ENCODE measurements at regions not wholly inside any gene's neighbourhood (a gene's known extent, or its start where the extent isn't known, plus 50 kb on each side); places are given as distances from the start of the nearest gene placed in this dataset.

DNA sequence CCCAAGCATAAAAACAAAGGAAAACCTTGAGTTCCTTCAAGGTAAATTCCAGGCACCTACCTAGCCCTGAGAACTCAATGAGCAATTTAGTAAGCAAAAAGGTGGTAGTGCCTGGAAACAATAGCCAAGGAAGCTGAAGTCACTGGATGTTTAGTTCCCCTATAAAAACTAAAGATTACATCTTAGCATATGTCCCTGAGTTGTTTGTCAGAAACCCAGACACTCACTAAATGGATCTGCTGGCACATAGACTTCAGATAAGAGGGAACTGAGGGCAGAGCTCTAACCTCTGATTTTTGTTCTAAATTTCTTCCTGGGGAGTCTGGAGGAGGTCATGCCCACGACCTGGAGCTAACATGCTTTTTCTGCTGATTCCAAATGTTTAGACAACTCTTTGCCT is 532.8 kb upstream of the SALL1 start:
- H3K4me3 ChIP-seq = no peak overlapping the region
- H3K27me3 ChIP-seq = no peaks in the 10 kb centered on the region
- H3K4me1 ChIP-seq = no peaks in the 10 kb centered on the region
- no peak for DNase-seq
- no peak for ATAC-seq
- H3K36me3 ChIP-seq = no peaks in the 10 kb centered on the region
- intact Hi-C loops (cut with DNase I) = no loop called here
- TF ChIP-seq, protein P1, sequence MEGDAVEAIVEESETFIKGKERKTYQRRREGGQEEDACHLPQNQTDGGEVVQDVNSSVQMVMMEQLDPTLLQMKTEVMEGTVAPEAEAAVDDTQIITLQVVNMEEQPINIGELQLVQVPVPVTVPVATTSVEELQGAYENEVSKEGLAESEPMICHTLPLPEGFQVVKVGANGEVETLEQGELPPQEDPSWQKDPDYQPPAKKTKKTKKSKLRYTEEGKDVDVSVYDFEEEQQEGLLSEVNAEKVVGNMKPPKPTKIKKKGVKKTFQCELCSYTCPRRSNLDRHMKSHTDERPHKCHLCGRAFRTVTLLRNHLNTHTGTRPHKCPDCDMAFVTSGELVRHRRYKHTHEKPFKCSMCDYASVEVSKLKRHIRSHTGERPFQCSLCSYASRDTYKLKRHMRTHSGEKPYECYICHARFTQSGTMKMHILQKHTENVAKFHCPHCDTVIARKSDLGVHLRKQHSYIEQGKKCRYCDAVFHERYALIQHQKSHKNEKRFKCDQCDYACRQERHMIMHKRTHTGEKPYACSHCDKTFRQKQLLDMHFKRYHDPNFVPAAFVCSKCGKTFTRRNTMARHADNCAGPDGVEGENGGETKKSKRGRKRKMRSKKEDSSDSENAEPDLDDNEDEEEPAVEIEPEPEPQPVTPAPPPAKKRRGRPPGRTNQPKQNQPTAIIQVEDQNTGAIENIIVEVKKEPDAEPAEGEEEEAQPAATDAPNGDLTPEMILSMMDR (IDR thresholded peaks at IDR 0.05) = no peak
- no peak overlapping the region for H3K27ac ChIP-seq
- no peaks in the 10 kb centered on the region for H3K9me3 ChIP-seq

DNA sequence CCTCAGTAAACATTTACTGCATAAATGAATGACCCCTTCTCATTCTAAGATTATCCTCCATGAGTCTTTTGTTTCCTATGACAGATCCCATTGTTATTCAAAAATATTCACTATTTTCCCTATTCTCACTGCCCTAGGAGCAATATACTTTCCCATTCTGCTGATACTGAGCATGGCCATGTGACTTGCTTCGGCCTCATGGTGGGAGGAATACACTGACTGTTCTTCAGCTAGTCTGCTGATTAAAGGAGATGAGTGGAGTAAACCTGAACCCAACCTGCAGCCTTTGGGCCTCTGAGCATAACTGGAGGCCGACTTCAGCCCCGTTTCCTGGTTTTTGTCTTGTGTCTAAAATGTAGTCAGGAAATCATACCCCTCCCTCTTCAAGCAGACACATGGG is 531.8 kb upstream of the SALL1 start:
- DNase-seq (no peak), ATAC-seq (no peak)
- Histone ChIP-seq H3K4me1 (no peaks in the 10 kb centered on the region), H3K4me3 (no peak overlapping the region), H3K27ac (no peak overlapping the region), H3K27me3 (no peaks in the 10 kb centered on the region), H3K9me3 (no peaks in the 10 kb centered on the region), H3K36me3 (no peaks in the 10 kb centered on the region)
- TF ChIP-seq, protein P1 (IDR thresholded peaks at IDR 0.05) = no peak
- intact Hi-C loops (cut with DNase I) = no loop called here

DNA sequence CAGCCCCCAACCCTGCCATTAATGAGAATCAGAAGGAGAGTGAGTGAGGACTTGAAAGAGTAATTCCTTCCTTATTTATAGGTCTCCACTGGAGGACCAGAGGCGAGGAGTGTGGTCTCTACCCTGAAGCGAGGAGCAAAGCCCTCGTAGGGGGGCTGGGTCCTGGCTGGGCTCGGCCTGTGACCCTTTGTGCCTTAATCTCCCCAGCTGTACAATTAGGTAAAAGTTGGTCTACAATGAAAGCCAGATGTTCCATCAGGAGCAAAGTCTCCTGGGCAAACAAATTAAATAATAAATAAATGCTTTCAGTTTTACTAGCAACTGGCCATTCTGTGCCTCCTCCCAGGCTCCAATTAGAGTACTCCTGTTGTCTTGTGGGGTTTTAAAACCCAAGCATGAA is 523.5 kb upstream of the SALL1 start:
- no peak for DNase-seq
- intact Hi-C loops (cut with DNase I) = no loop called here
- no peaks in the 10 kb centered on the region for H3K27me3 ChIP-seq
- no peaks in the 10 kb centered on the region for H3K4me1 ChIP-seq
- no peak for ATAC-seq
- no peaks in the 10 kb centered on the region for H3K9me3 ChIP-seq
- H3K27ac ChIP-seq = no peak overlapping the region
- H3K36me3 ChIP-seq = no peaks in the 10 kb centered on the region
- TF ChIP-seq, protein P1 (IDR thresholded peaks at IDR 0.05) = no peak
- no peak overlapping the region for H3K4me3 ChIP-seq

DNA sequence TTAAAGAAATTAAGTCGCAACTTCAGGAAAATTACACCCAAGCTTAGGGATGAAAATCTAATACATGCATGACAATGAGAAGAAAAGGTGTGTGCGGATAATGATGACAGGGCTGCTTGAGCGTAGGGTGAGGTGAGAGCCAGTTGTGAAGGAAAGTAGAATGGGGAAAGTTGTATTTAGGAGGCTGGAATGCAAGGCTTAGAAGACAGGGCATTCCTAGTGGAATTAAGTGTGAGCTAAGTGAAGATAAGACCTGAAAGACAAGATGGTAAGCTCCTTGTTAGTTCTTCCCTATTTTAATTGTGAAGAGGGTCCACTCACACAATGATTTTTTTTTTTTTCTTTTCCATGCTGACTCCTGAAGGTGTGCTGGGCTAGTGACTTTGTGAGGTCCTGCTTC is 519.5 kb upstream of the SALL1 start:
- DNase-seq (no peak), ATAC-seq (no peak)
- Histone ChIP-seq H3K27me3 (no peaks in the 10 kb centered on the region), H3K36me3 (no peaks in the 10 kb centered on the region), H3K4me3 (no peak overlapping the region), H3K27ac (no peak overlapping the region), H3K4me1 (no peaks in the 10 kb centered on the region), H3K9me3 (no peaks in the 10 kb centered on the region)
- intact Hi-C loops (cut with DNase I) = no loop called here
- TF ChIP-seq, protein P1 (IDR thresholded peaks at IDR 0.05) = no peak

DNA sequence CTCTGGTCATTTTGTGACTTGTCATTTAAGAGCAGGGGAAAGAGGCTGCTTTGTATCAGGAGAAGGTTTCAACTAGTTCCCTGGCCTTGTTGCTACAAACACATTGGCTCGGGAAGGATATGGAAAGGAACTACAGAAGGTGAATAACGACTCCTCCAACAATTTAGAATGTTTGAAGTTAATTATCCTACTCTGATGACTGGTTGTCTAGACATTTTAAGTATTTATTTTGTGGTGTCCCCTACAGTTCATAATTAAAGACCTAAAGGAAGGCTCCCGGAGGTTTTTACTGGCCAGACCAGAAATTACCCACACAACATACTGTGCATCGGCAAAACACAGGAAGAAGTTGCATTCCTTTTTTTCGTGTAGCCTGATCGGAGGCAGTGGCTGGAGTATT is 515.8 kb upstream of the SALL1 start:
- no peak overlapping the region for H3K27ac ChIP-seq
- no peaks in the 10 kb centered on the region for H3K4me1 ChIP-seq
- no peaks in the 10 kb centered on the region for H3K9me3 ChIP-seq
- ATAC-seq (no peak), DNase-seq (no peak)
- TF ChIP-seq, protein P1 (IDR thresholded peaks at IDR 0.05) = no peak
- H3K27me3 ChIP-seq = no peaks in the 10 kb centered on the region
- H3K36me3 ChIP-seq = no peaks in the 10 kb centered on the region
- no peak overlapping the region for H3K4me3 ChIP-seq
- intact Hi-C loops (cut with DNase I) = no loop called here
